ENCODE measurements at regions not wholly inside any gene's neighbourhood (a gene's known extent, or its start where the extent isn't known, plus 50 kb on each side); places are given as distances from the start of the nearest gene placed in this dataset.

- DNase-seq (ENCODE audit: low read depth) = no peak
These were observed 294.4 kb downstream of the MN1 start for GRCh38 chr22:27507111-27507611.

- DNase-seq (ENCODE audit: low read depth) = no peak
These were observed 293.5 kb downstream of the MN1 start for GRCh38 chr22:27507935-27508526.

- DNase-seq (ENCODE audit: low read depth) = no peak
These were observed 292.2 kb downstream of the MN1 start for GRCh38 chr22:27509132-27509920.

GRCh38 chr22:27510024-27510423 is 291.5 kb downstream of the MN1 start:
- no peak for DNase-seq (ENCODE audit: low read depth)

- DNase-seq (ENCODE audit: low read depth) = no peak
These were observed 289.2 kb downstream of the MN1 start for GRCh38 chr22:27512283-27512761.

GRCh38 chr22:27513021-27513420 is 288.5 kb downstream of the MN1 start:
- no peak for DNase-seq (ENCODE audit: low read depth)

- no peak for DNase-seq (ENCODE audit: low read depth)
These were observed 286.7 kb downstream of the MN1 start for GRCh38 chr22:27514601-27515523.

GRCh38 chr22:27517361-27518155 is 284.0 kb downstream of the MN1 start:
- DNase-seq (ENCODE audit: low read depth) = no peak

- DNase-seq (ENCODE audit: low read depth) = no peak
These were observed 282.8 kb downstream of the MN1 start for GRCh38 chr22:27518531-27519340.

- no peak for DNase-seq (ENCODE audit: low read depth)
These were observed 277.8 kb downstream of the MN1 start for GRCh38 chr22:27523711-27524110.

- DNase-seq (ENCODE audit: low read depth) = no peak
These were observed 275.8 kb downstream of the MN1 start for GRCh38 chr22:27525711-27526110.

- DNase-seq (ENCODE audit: low read depth) = no peak
These were observed 274.7 kb downstream of the MN1 start for GRCh38 chr22:27526901-27527300.

GRCh38 chr22:27531782-27532530 is 269.6 kb downstream of the MN1 start:
- DNase-seq (ENCODE audit: low read depth) = no peak

GRCh38 chr22:27533105-27533745 is 268.3 kb downstream of the MN1 start:
- DNase-seq (ENCODE audit: low read depth) = no peak

GRCh38 chr22:27534720-27535125 is 266.8 kb downstream of the MN1 start:
- DNase-seq (ENCODE audit: low read depth) = no peak

- no peak for DNase-seq (ENCODE audit: low read depth)
These were observed 266.1 kb downstream of the MN1 start for GRCh38 chr22:27535452-27535851.

GRCh38 chr22:27537501-27537900 is 264.1 kb downstream of the MN1 start:
- no peak for DNase-seq (ENCODE audit: low read depth)

- no peak for DNase-seq (ENCODE audit: low read depth)
These were observed 262.9 kb downstream of the MN1 start for GRCh38 chr22:27538666-27539065.

GRCh38 chr22:27540247-27540646 is 261.3 kb downstream of the MN1 start:
- no peak for DNase-seq (ENCODE audit: low read depth)

All from stimulated activated CD8-positive, alpha-beta memory T cell treated with anti-CD3 and anti-CD28 coated beads, Interleukin-15, amount 100 ng/mL, for 24 hours (primary cell).